Endodermal cell (in vitro differentiated cells): ENCODE measurements at regions not wholly inside any gene's neighbourhood (a gene's known extent, or its start where the extent isn't known, plus 50 kb on each side); places are given as distances from the start of the nearest gene placed in this dataset.

Experiments used
- DNase-seq: peaks from one replicate; pipeline ENCODE4 v3.0.0-alpha.2; 2017
- H3K27ac ChIP-seq: 2 replicates; pipeline ENCODE4 v1.5.1; 2013; ENCODE audit warnings: mild to moderate bottlenecking, low read depth, low read length, moderate library complexity
- H3K27me3 ChIP-seq: 2 replicates; pipeline ENCODE4 v1.6.1; 2013; ENCODE audit warnings: mild to moderate bottlenecking, low read length, moderate library complexity; ENCODE audit not compliant: insufficient read depth, control insufficient read depth, poor library complexity, severe bottlenecking
- H3K36me3 ChIP-seq: 2 replicates; pipeline ENCODE4 v1.7.0; 2013; ENCODE audit warnings: mild to moderate bottlenecking, low read length, moderate library complexity; ENCODE audit not compliant: control insufficient read depth, insufficient read depth
- H3K4me1 ChIP-seq: one replicate; pipeline ENCODE4 v1.7.0; 2013; ENCODE audit warnings: low read length; ENCODE audit not compliant: control insufficient read depth, insufficient read depth
- H3K4me3 ChIP-seq: 2 replicates; pipeline ENCODE4 v1.5.1; 2013; ENCODE audit warnings: mild to moderate bottlenecking, low read length, moderate library complexity
- H3K9ac ChIP-seq: 2 replicates; pipeline ENCODE4 v1.6.1; 2013; ENCODE audit warnings: mild to moderate bottlenecking, low read length, moderate library complexity; ENCODE audit not compliant: poor library complexity, severe bottlenecking; ENCODE audit errors: extremely low read depth
- H3K9me3 ChIP-seq: 2 replicates; pipeline ENCODE4 v1.6.1; 2013; ENCODE audit warnings: mild to moderate bottlenecking, low read length, moderate library complexity; ENCODE audit not compliant: control insufficient read depth
- H3K27ac Mint-ChIP-seq: 2 replicates; pipeline ENCODE4 v1.8.0; 2020; ENCODE audit warnings: mixed read lengths
- H3K27me3 Mint-ChIP-seq: 2 replicates; pipeline ENCODE4 v1.8.0; 2021; ENCODE audit warnings: mild to moderate bottlenecking, mixed read lengths; ENCODE audit not compliant: insufficient read depth
- H3K36me3 Mint-ChIP-seq: 2 replicates; pipeline ENCODE4 v1.8.0; 2020; ENCODE audit warnings: low read depth, mixed read lengths
- H3K4me1 Mint-ChIP-seq: 2 replicates; pipeline ENCODE4 v1.8.0; 2020; ENCODE audit warnings: mixed read lengths
- H3K4me3 Mint-ChIP-seq: 2 replicates; pipeline ENCODE4 v1.8.0; 2020; ENCODE audit warnings: mild to moderate bottlenecking, moderate library complexity, mixed read lengths
- H3K9me3 Mint-ChIP-seq: 2 replicates; pipeline ENCODE4 v1.8.0; 2020; ENCODE audit warnings: mild to moderate bottlenecking, mixed read lengths
- WGBS, 2 experiments: methylation state at CpG; one replicate each; pipeline versions ENCODE4 v1.1.5 to v1.1.7; 2013; ENCODE audit warnings: missing lambda C conversion rate in 2 of 2, mixed read lengths in 1 of 2; ENCODE audit not compliant: insufficient coverage in 1 of 2, insufficient read length in 1 of 2; 5-methylcytosine and 5-hydroxymethylcytosine counted together
- TF ChIP-seq, protein P1 (sequence below): fragments of 200-600 bp; sonication (generic); conservative IDR thresholded peaks from 2 replicates; pipeline ENCODE4 v1.5.0; 2021; ENCODE audit warnings: antibody characterized with exemption, mild to moderate bottlenecking

- Histone ChIP-seq H3K36me3 (no peaks in the 10 kb centered on the region), H3K9me3 (peaks cover 4% of the 10 kb centered on the region), H3K9ac (no peak overlapping the region), H3K4me3 (no peak overlapping the region), H3K27me3 (no peaks in the 10 kb centered on the region), H3K4me1 (no peaks in the 10 kb centered on the region), H3K27ac (no peak overlapping the region)
- H3K4me3 Mint-ChIP-seq: no peak overlapping the region
- no peaks in the 10 kb centered on the region for H3K36me3 Mint-ChIP-seq
- H3K9me3 Mint-ChIP-seq: peaks cover 2% of the 10 kb centered on the region
- no peaks in the 10 kb centered on the region for H3K4me1 Mint-ChIP-seq
- TF ChIP-seq, protein P1, sequence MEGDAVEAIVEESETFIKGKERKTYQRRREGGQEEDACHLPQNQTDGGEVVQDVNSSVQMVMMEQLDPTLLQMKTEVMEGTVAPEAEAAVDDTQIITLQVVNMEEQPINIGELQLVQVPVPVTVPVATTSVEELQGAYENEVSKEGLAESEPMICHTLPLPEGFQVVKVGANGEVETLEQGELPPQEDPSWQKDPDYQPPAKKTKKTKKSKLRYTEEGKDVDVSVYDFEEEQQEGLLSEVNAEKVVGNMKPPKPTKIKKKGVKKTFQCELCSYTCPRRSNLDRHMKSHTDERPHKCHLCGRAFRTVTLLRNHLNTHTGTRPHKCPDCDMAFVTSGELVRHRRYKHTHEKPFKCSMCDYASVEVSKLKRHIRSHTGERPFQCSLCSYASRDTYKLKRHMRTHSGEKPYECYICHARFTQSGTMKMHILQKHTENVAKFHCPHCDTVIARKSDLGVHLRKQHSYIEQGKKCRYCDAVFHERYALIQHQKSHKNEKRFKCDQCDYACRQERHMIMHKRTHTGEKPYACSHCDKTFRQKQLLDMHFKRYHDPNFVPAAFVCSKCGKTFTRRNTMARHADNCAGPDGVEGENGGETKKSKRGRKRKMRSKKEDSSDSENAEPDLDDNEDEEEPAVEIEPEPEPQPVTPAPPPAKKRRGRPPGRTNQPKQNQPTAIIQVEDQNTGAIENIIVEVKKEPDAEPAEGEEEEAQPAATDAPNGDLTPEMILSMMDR: no peak
- DNase-seq: no peak
- no peak overlapping the region for H3K27ac Mint-ChIP-seq
- peaks cover 2% of the 10 kb centered on the region for H3K27me3 Mint-ChIP-seq
- 17 to 80% methylated on average over 1 of the region's 1 CpG for WGBS, 2 experiments
Measured at GRCh38 chr16:13665876-13666275, 254.1 kb upstream of the ERCC4 start.

GRCh38 chr16:13672196-13672595 lies 247.8 kb upstream of the ERCC4 start:
- Mint-ChIP-seq H3K4me3 (no peak overlapping the region), H3K27ac (no peak overlapping the region), H3K9me3 (no peaks in the 10 kb centered on the region), H3K4me1 (peaks cover 11% of the 10 kb centered on the region), H3K27me3 (peaks cover 2% of the 10 kb centered on the region), H3K36me3 (no peaks in the 10 kb centered on the region)
- TF ChIP-seq, protein P1: no peak
- peak overlapping the region; percentile 91 for H3K27ac ChIP-seq
- DNase-seq: no peak
- H3K36me3 ChIP-seq: no peaks in the 10 kb centered on the region
- no peak overlapping the region for H3K9ac ChIP-seq
- peaks cover 7% of the 10 kb centered on the region for H3K4me1 ChIP-seq
- peaks cover 10% of the 10 kb centered on the region for H3K9me3 ChIP-seq
- H3K4me3 ChIP-seq: peak overlapping the region; percentile 53
- no peaks in the 10 kb centered on the region for H3K27me3 ChIP-seq
- WGBS, 2 experiments: 80% methylated on average over 3 of the region's 3 CpGs; no CpG with 5 or more reads in 1 of the 2 experiments

DNA sequence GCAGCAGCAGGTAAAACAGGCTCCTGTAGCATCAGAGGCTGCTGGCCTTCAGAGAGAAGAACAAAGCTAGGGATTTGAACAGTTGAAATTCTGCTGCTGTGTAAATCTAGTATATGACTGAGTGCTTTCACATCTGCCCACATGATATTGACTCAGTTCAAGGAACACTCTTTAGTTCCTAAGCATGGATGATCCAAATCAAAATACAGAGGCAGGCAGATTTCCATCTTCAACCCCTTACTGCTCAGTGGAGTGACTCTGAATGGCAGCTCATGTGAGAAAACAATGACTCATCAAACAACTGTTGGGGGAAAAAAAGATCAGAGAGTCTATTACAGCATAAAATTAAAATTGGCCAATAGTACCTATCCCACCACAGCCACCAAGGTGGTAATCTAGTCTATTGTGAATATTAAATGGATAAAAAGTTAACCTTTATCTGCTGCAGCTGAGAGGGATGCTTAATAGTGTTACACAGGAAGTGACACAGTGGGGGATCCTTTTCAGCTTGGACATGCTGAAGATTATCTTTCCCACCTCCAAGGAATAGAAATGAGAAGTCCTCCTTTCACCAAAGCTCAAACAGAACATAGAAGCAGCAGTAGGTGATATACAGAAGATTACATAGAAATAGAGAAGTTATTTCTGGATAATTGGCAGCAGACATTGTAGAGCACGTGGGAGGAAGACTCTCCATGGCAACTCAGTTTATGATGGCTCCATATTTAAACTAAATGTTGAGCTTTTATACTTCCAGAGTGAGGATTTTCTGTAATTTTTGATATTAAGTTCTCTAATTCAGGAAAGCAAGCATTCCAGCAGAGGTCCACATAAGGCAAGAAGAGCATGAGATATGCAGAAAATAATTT lies 239.7 kb upstream of the ERCC4 start:
- WGBS, 2 experiments: 100% methylated on average over 1 of the region's 1 CpG; no CpG with 5 or more reads in 1 of the 2 experiments
- Histone ChIP-seq H3K4me3 (no peak overlapping the region), H3K27ac (no peak overlapping the region), H3K9ac (no peak overlapping the region), H3K36me3 (no peaks in the 10 kb centered on the region), H3K4me1 (no peaks in the 10 kb centered on the region), H3K9me3 (no peaks in the 10 kb centered on the region), H3K27me3 (no peaks in the 10 kb centered on the region)
- Mint-ChIP-seq H3K4me3 (no peak overlapping the region), H3K4me1 (peaks cover 5% of the 10 kb centered on the region), H3K36me3 (no peaks in the 10 kb centered on the region), H3K9me3 (no peaks in the 10 kb centered on the region), H3K27me3 (peaks cover 3% of the 10 kb centered on the region), H3K27ac (no peak overlapping the region)
- TF ChIP-seq, protein P1: no peak
- DNase-seq: no peak
